GM23338 (cell line): ENCODE measurements at regions not wholly inside any gene's neighbourhood (a gene's known extent, or its start where the extent isn't known, plus 50 kb on each side); places are given as distances from the start of the nearest gene placed in this dataset.

Source experiments
- ATAC-seq: fragments of 200-7000 bp; cut with Tn5 transposase; 3 replicates; pipeline ENCODE4 v1.9.1; 2020
- DNase-seq: peaks from one replicate; pipeline ENCODE4 v3.0.0-alpha.2; 2015; ENCODE audit warnings: low spot score
- H2AFZ ChIP-seq: fragments of 200-600 bp; sonication (generic); 2 replicates; pipeline ENCODE4 v1.8.0; 2016; ENCODE audit warnings: antibody characterized with exemption, mild to moderate bottlenecking, moderate library complexity
- H3F3A ChIP-seq: fragments of 200-600 bp; sonication (generic); replicated peaks from 2 replicates; pipeline ENCODE4 v1.8.0; 2017; ENCODE audit warnings: antibody characterized with exemption, mixed run types, low read depth
- H3K27ac ChIP-seq: fragments of 200-600 bp; sonication (generic); 2 replicates; pipeline ENCODE4 v1.6.1; 2016; ENCODE audit warnings: low read depth
- H3K27me3 ChIP-seq: fragments of 200-600 bp; sonication (generic); 2 replicates; pipeline ENCODE4 v1.8.0; 2016; ENCODE audit warnings: mild to moderate bottlenecking, mixed run types, moderate library complexity; ENCODE audit not compliant: insufficient read depth
- H3K36me3 ChIP-seq: fragments of 200-600 bp; sonication (generic); 2 replicates; pipeline ENCODE4 v1.8.0; 2016; ENCODE audit warnings: mild to moderate bottlenecking; ENCODE audit not compliant: insufficient read depth
- H3K4me1 ChIP-seq: fragments of 200-600 bp; sonication (generic); 2 replicates; pipeline ENCODE4 v1.8.0; 2016; ENCODE audit warnings: mild to moderate bottlenecking, moderate library complexity; ENCODE audit not compliant: insufficient read depth
- H3K4me2 ChIP-seq: fragments of 200-600 bp; sonication (generic); 2 replicates; pipeline ENCODE4 v1.7.1; 2017; ENCODE audit warnings: mixed run types
- H3K4me3 ChIP-seq: fragments of 200-600 bp; sonication (generic); 2 replicates; pipeline ENCODE4 v1.6.1; 2016; ENCODE audit warnings: mixed run types
- H3K79me2 ChIP-seq: fragments of 200-600 bp; sonication (generic); replicated peaks from 2 replicates; pipeline ENCODE4 v1.8.0; 2017; ENCODE audit warnings: mild to moderate bottlenecking; ENCODE audit not compliant: insufficient read depth
- H3K9me2 ChIP-seq: fragments of 200-600 bp; sonication (generic); 2 replicates; pipeline ENCODE4 v1.8.0; 2017; ENCODE audit not compliant: insufficient read depth
- H4K20me1 ChIP-seq: fragments of 200-600 bp; sonication (generic); replicated peaks from 2 replicates; pipeline ENCODE4 v1.8.0; 2017; ENCODE audit warnings: mild to moderate bottlenecking; ENCODE audit not compliant: insufficient read depth
- H3K27ac Mint-ChIP-seq: 2 replicates; pipeline ENCODE4 v1.8.0; 2020; ENCODE audit warnings: inconsistent platforms, mild to moderate bottlenecking, moderate library complexity, mixed read lengths
- H3K27me3 Mint-ChIP-seq: 3 replicates; pipeline ENCODE4 v1.8.0; 2022; ENCODE audit warnings: low read depth, mild to moderate bottlenecking, moderate library complexity, mixed read lengths, inconsistent platforms; ENCODE audit not compliant: insufficient read depth, poor library complexity
- H3K36me3 Mint-ChIP-seq: 3 replicates; pipeline ENCODE4 v1.8.0; 2021; ENCODE audit warnings: low read depth, mild to moderate bottlenecking, inconsistent platforms, moderate library complexity, mixed read lengths
- H3K4me1 Mint-ChIP-seq: 3 replicates; pipeline ENCODE4 v1.8.0; 2020; ENCODE audit warnings: mild to moderate bottlenecking, inconsistent platforms, mixed read lengths
- H3K4me3 Mint-ChIP-seq: 3 replicates; pipeline ENCODE4 v1.8.0; 2021; ENCODE audit warnings: moderate library complexity, mild to moderate bottlenecking, inconsistent platforms, mixed read lengths
- H3K9me3 Mint-ChIP-seq: 3 replicates; pipeline ENCODE4 v1.8.0; 2020; ENCODE audit warnings: moderate library complexity, mild to moderate bottlenecking, inconsistent platforms, mixed read lengths
- CREB1 ChIP-seq: fragments of 250-450 bp; sonication (Bioruptor Pico); IDR thresholded peaks from 2 replicates; pipeline ENCODE4 v1.5.0; 2020; ENCODE audit warnings: low read depth, mild to moderate bottlenecking, moderate library complexity
- CTCF ChIP-seq, 2 experiments: fragments of 200-600 bp in 1 of 2; sonication (generic) in 1 of 2; conservative IDR thresholded peaks; 2 replicates each; pipeline versions ENCODE4 v1.5.1 to v1.6.1; 2016 to 2017; ENCODE audit warnings: antibody characterized with exemption in 2 of 2, low read depth in 2 of 2, mild to moderate bottlenecking in 2 of 2, moderate library complexity in 1 of 2
- ETS1 ChIP-seq: IDR thresholded peaks from 2 replicates; pipeline ENCODE4 v1.6.1; 2016; ENCODE audit warnings: antibody characterized with exemption
- EZH2 ChIP-seq: fragments of 200-600 bp; sonication (generic); IDR thresholded peaks from one replicate; pipeline ENCODE4 v1.8.0; 2017; ENCODE audit warnings: antibody characterized with exemption, mild to moderate bottlenecking, low read depth; ENCODE audit not compliant: unreplicated experiment
- EZH2phosphoT487 ChIP-seq: fragments of 200-600 bp; sonication (generic); IDR thresholded peaks from one replicate; pipeline ENCODE4 v1.8.1; 2018; ENCODE audit warnings: antibody characterized with exemption; ENCODE audit not compliant: unreplicated experiment
- JUNB ChIP-seq: IDR thresholded peaks from one replicate; pipeline ENCODE4 v1.6.1; 2016; ENCODE audit warnings: antibody characterized with exemption; ENCODE audit not compliant: unreplicated experiment
- NANOG ChIP-seq: IDR thresholded peaks from 2 replicates; pipeline ENCODE4 v1.6.1; 2016; ENCODE audit warnings: antibody characterized with exemption, borderline replicate concordance
- POLR2AphosphoS5 ChIP-seq: IDR thresholded peaks from 2 replicates; pipeline ENCODE4 v1.6.1; 2016; ENCODE audit warnings: antibody characterized with exemption, low read depth
- REST ChIP-seq: IDR thresholded peaks from one replicate; pipeline ENCODE4 v1.6.1; 2018; ENCODE audit warnings: antibody characterized with exemption; ENCODE audit not compliant: unreplicated experiment
- STAT1 ChIP-seq: IDR thresholded peaks from one replicate; pipeline ENCODE4 v1.6.1; 2016; ENCODE audit warnings: antibody characterized with exemption; ENCODE audit not compliant: unreplicated experiment
- ZNF114 ChIP-seq: fragments of 250-450 bp; sonication (Bioruptor Pico); IDR thresholded peaks from 2 replicates; pipeline ENCODE4 v1.5.0; 2020; ENCODE audit warnings: mild to moderate bottlenecking, moderate library complexity
- ZNF331 ChIP-seq: fragments of 250-450 bp; sonication (Bioruptor Pico); IDR thresholded peaks from 2 replicates; pipeline ENCODE4 v1.5.0; 2020; ENCODE audit warnings: low read depth, mild to moderate bottlenecking, moderate library complexity

- H2AFZ ChIP-seq: no peak overlapping the region
- no peaks in the 10 kb centered on the region for H3K4me1 Mint-ChIP-seq
- H3F3A ChIP-seq: no peaks in the 10 kb centered on the region
- H3K36me3 Mint-ChIP-seq: no peaks in the 10 kb centered on the region; the same call in 2 of the 3 replicates
- DNase-seq (no peak), ATAC-seq (no peak)
- no peak overlapping the region for H3K4me3 Mint-ChIP-seq
- H3K27me3 ChIP-seq: no peaks in the 10 kb centered on the region
- no peaks in the 10 kb centered on the region for H3K79me2 ChIP-seq
- no peak overlapping the region for H3K27ac ChIP-seq
- no peaks in the 10 kb centered on the region for H3K9me2 ChIP-seq
- no peaks in the 10 kb centered on the region for H4K20me1 ChIP-seq
- no peak overlapping the region for H3K27ac Mint-ChIP-seq
- TF ChIP-seq CREB1 (CRISPR knock-in tag) (no peak), ZNF331 (CRISPR knock-in tag) (no peak), STAT1 (no peak), POLR2AphosphoS5 (no peak), JUNB (no peak), ZNF114 (CRISPR knock-in tag) (no peak), CTCF (conservative IDR thresholded peaks at IDR 0.05; ENCODE audit: low read depth in 2 of 2) (no peak), NANOG (no peak), EZH2phosphoT487 (no peak), ETS1 (no peak)
- peaks cover 4% of the 10 kb centered on the region for H3K27me3 Mint-ChIP-seq
- peaks cover 75% of the 10 kb centered on the region for H3K9me3 Mint-ChIP-seq
- H3K4me2 ChIP-seq: no peak overlapping the region
- H3K36me3 ChIP-seq: peaks cover 11% of the 10 kb centered on the region; the same call in 1 of the 2 replicates
- no peaks in the 10 kb centered on the region for H3K4me1 ChIP-seq
- H3K4me3 ChIP-seq: no peak overlapping the region
Observed at GRCh38 chr3:5360453-5360852, 172.9 kb downstream of the EDEM1 start.

GRCh38 chr3:5366746-5367145 lies 179.2 kb downstream of the EDEM1 start:
- peaks cover 80% of the 10 kb centered on the region for H3K9me3 Mint-ChIP-seq
- Histone ChIP-seq H3K36me3 (peaks cover 4% of the 10 kb centered on the region; the same call in 1 of the 2 replicates), H2AFZ (no peak overlapping the region), H3F3A (no peaks in the 10 kb centered on the region), H3K27me3 (no peaks in the 10 kb centered on the region), H3K9me2 (no peaks in the 10 kb centered on the region), H3K27ac (no peak overlapping the region), H3K4me2 (no peak overlapping the region), H3K79me2 (no peaks in the 10 kb centered on the region), H3K4me1 (no peaks in the 10 kb centered on the region), H4K20me1 (no peaks in the 10 kb centered on the region), H3K4me3 (no peak overlapping the region)
- no peaks in the 10 kb centered on the region for H3K27me3 Mint-ChIP-seq
- DNase-seq: no peak
- H3K36me3 Mint-ChIP-seq: peaks cover 2% of the 10 kb centered on the region; the same call in 1 of the 3 replicates
- no peaks in the 10 kb centered on the region for H3K4me1 Mint-ChIP-seq
- H3K4me3 Mint-ChIP-seq: no peak overlapping the region
- H3K27ac Mint-ChIP-seq: no peak overlapping the region
- ATAC-seq: no peak
- TF ChIP-seq ZNF114 (CRISPR knock-in tag) (no peak), CTCF (conservative IDR thresholded peaks at IDR 0.05; ENCODE audit: low read depth in 2 of 2) (no peak), NANOG (no peak), EZH2 (no peak), STAT1 (no peak), ETS1 (no peak), ZNF331 (CRISPR knock-in tag) (no peak), REST (no peak), EZH2phosphoT487 (no peak), JUNB (no peak), CREB1 (CRISPR knock-in tag) (no peak), POLR2AphosphoS5 (no peak)
